GM12878 (cell line): ENCODE measurements at regions not wholly inside any gene's neighbourhood (a gene's known extent, or its start where the extent isn't known, plus 50 kb on each side); places are given as distances from the start of the nearest gene placed in this dataset.
"Not testable (repeated sequence)": the region's sequence is repeated elsewhere in the genome, so short reads cannot be mapped to it uniquely, and the experiment has no call there.

Source experiments
- CTCF ChIP-seq, 3 experiments: IDR thresholded peaks in 2 of 3; conservative IDR thresholded peaks in 1 of 3; 2 replicates each; pipeline ENCODE4 v1.5.1; 2011; ENCODE audit warnings: low read depth in 3 of 3, low read length in 3 of 3, mild to moderate bottlenecking in 3 of 3, control low read depth in 2 of 3, moderate library complexity in 2 of 3, inconsistent platforms in 1 of 3, mixed read lengths in 1 of 3; ENCODE audit not compliant: control insufficient read depth in 2 of 3, insufficient read depth in 1 of 3; ENCODE audit errors: extremely low read depth in 1 of 3
- EP300 ChIP-seq, 2 experiments: fragments of 150-350 bp in 1 of 2; IDR thresholded peaks; 2 replicates each; pipeline ENCODE4 v1.6.1; 2011 to 2012; ENCODE audit warnings: low read depth in 2 of 2, low read length in 2 of 2, borderline replicate concordance in 1 of 2, improper control_type of control experiment in 1 of 2, inconsistent platforms in 1 of 2; ENCODE audit not compliant: control insufficient read depth in 1 of 2
- EZH2 ChIP-seq: IDR thresholded peaks from 2 replicates; pipeline ENCODE4 v1.6.1; 2012; ENCODE audit warnings: low read depth, mild to moderate bottlenecking, control low read depth, inconsistent platforms, low read length, borderline replicate concordance; ENCODE audit not compliant: control insufficient read depth
- FOS ChIP-seq: IDR thresholded peaks from 3 replicates; pipeline ENCODE4 v1.6.1; 2011; ENCODE audit warnings: borderline replicate concordance; ENCODE audit not compliant: insufficient read length; ENCODE audit errors: extremely low read depth
- FOXM1 ChIP-seq: IDR thresholded peaks from 2 replicates; pipeline ENCODE4 v1.6.1; 2012; ENCODE audit warnings: low read depth, mild to moderate bottlenecking, inconsistent platforms, low read length, moderate library complexity
- HDAC2 ChIP-seq: fragments of 200-600 bp; sonication (generic); IDR thresholded peaks from 2 replicates; pipeline ENCODE4 v1.6.1; 2017
- HDAC6 ChIP-seq: fragments of 200-600 bp; sonication (generic); IDR thresholded peaks from one replicate; pipeline ENCODE4 v1.8.0; 2017; ENCODE audit warnings: antibody characterized with exemption; ENCODE audit not compliant: unreplicated experiment
- NFYB ChIP-seq: IDR thresholded peaks from 2 replicates; pipeline ENCODE4 v1.6.1; 2011; ENCODE audit warnings: low read depth, mild to moderate bottlenecking, low read length, improper control_type of control experiment, moderate library complexity; ENCODE audit not compliant: insufficient read depth
- PRDM15 ChIP-seq: fragments of 450-650 bp; formaldehyde crosslinking; IDR thresholded peaks from 2 replicates; pipeline ENCODE4 v1.4.0; 2020; ENCODE audit warnings: mild to moderate bottlenecking, moderate library complexity
- RELB ChIP-seq: fragments of 450-650 bp; IDR thresholded peaks from 2 replicates; pipeline ENCODE4 v1.6.1; 2017; ENCODE audit warnings: low read depth, mild to moderate bottlenecking, moderate library complexity
- USF1 ChIP-seq: IDR thresholded peaks from 2 replicates; pipeline ENCODE4 v1.6.1; 2011; ENCODE audit warnings: borderline replicate concordance, low read depth, mild to moderate bottlenecking, moderate library complexity, mixed read lengths, low read length; ENCODE audit not compliant: insufficient read depth; ENCODE audit errors: extremely low read length

- TF ChIP-seq RELB; NFYB; USF1; CTCF (IDR thresholded peaks at IDR 0.05 in 2 of 3, conservative IDR thresholded peaks at IDR 0.05 in 1 of 3; ENCODE audit: control insufficient read depth in 2 of 3, extremely low read depth in 1 of 3, insufficient read depth in 1 of 3, low read depth in 3 of 3, low read length in 3 of 3); EP300 (IDR thresholded peaks at IDR 0.05; ENCODE audit: borderline replicate concordance in 1 of 2, control insufficient read depth in 1 of 2, low read depth in 2 of 2, low read length in 2 of 2); EZH2; HDAC2; PRDM15 (CRISPR knock-in tag); HDAC6; FOXM1; FOS: not testable (repeated sequence)
Measured at GRCh38 chr9:41754403-41754802, 374.8 kb downstream of the CNTNAP3B start.
